ENCODE measurements at regions not wholly inside any gene's neighbourhood (a gene's known extent, or its start where the extent isn't known, plus 50 kb on each side); places are given as distances from the start of the nearest gene placed in this dataset.
"Not testable (repeated sequence)": the region's sequence is repeated elsewhere in the genome, so short reads cannot be mapped to it uniquely, and the experiment has no call there.

DNA sequence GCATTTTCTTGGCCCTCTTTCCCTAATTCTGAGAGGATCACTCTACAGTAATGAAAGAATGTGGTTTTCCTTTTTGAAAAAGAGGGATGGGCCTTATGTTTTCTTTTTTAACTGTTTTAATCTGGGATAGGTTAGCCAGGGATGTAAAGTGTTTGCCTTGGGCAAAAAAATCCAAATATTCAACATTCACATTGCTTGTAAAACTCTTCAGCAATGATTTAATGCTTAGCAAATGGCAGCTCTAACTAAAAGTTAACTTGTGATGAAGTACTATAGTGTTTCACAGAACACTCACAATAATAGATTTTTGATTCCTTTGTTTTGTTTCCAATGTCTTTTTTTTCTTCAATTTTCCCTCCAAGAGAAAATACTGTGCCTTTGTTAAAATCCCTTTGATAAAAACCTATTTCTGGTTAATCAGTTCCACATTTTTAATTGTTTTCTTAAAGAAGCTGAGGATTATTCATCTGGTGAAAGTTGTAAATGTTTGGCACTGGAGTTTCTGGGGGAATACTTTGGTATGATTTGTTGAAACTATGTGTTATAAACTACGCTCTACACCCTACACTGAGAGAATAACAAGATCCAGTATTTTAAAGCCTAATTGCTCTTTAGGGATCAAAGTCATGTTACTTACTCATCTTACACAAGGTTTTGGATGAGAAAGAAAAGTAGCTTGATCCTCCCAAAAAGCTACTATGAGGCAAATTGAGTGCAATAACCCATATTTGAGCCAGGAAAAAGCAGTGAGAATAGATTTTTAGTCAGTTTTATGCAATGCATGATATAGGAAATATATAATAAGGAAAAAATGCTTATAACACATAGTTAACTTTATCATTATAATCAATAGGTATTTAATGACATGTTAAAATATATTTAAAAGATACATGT, 335.8 kb downstream of the EPHA7 start:
- no peak for DNase-seq (ENCODE audit: low spot score)

DNA sequence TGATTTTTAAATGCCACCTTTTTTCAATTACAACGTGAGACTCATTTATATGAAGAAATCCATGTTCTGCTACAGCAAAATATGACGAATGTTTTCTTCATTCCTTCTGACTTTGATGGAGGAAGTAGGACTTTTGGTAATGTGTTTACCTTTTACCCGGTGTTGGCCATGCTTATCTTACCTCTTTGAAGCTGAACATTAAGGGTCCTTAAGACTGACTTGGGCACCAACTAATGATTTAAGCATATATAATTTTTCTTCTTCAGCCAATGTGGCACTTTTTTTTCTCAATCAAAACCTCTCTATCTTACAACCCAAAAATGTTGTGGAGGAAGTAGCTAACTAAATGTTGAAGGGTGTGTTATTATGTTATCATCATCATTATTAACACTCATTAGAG, 337.5 kb downstream of the EPHA7 start:
- no peak for DNase-seq (ENCODE audit: low spot score)

DNA sequence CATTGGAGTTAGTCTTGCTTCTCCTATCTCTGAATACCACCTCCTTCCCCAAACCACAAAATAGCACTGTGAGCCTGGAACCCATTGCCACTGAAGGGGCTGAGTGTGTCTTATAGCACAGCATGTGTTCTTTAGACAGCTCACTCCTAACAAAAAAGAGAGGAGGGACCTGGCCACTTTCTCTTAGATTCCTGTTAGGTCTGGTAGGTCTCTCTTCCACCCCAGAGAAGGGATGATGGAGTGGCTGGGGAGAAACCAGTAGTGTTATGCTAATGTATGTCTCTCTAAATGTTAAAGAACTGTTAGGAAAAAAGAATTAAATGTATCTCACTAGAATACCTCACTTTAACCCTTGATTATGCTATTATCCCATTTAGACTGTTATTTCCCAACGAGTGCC, 340.3 kb downstream of the EPHA7 start:
- no peak for DNase-seq (ENCODE audit: low spot score)

DNA sequence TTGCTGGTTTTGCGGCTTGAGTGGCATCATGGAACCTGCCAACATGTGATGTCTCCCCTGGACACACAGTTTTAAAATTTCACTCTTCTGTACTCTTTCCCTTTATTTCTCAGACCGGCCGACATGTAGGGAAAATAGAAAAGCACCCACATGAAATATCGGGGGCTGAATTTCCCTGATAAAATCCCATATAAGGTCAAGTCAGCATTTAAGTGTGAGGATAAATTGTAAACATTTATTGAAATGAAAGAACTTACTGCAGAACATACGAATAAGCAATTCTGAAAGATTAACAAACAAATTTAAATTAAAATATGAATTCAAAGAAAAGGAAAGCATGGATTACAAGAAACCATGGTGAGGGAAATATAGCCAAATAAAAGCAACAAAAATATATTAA, 345.5 kb downstream of the EPHA7 start:
- DNase-seq (ENCODE audit: low spot score): no peak

DNA sequence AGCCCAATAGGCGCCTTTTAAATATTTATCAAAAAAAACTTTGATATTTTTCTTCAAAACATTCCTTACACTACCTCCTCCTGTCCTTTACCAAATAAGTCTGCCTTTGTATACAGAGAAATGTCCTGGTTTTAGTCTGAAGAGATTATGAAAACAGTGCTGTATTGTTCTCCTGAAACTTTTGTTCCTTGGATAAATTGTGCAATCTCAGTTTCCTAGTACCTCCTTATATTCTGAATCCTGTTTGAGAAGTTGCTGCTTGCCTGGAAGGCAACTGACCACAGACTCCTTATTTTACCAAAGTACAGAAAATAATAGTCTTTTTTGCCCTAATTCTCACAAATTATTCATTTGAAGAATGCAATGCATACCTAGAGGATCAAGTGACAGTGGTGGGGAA, 349.5 kb downstream of the EPHA7 start:
- DNase-seq (ENCODE audit: low spot score): no peak

DNA sequence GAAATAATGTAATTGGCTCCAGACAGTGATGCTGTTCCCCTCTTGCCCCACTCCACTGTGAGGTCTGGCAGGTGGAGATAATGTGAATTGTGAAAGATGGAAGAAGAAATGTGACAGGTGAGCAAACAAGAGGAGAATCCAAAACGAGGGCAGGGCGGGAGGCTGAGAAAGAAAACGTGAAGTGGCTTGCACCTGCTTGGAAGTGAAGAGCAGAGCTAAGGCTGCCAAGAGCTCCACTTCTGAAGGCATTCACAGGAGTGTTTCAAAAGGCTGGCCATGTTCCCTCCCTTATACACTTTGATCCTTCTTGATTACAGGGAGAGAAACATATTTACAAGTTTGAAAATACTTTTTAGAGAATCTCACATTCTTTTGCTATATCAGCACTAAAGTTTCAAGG, 359.4 kb downstream of the EPHA7 start:
- DNase-seq (ENCODE audit: low spot score): no peak

DNA sequence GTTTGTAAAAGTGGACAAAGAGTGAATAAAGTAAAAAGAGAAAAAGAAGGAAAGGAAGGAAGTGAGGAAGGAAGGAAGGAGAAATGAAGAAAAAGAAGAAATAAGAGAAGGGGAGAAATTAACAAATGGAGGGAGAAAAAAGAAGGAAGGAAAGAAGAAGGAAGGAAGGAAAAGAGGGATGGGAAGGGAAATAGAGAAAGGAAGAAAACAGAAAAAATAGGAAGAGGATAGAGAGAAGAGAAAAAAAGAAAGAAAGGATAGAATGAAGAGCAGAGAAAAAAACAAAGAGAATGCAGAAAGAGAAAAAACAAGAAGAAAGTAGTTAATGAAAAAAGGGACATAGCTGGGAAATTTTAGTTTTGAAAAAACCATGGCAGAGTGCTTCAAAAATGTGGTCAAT, 361.8 kb downstream of the EPHA7 start:
- DNase-seq (ENCODE audit: low spot score): no peak

DNA sequence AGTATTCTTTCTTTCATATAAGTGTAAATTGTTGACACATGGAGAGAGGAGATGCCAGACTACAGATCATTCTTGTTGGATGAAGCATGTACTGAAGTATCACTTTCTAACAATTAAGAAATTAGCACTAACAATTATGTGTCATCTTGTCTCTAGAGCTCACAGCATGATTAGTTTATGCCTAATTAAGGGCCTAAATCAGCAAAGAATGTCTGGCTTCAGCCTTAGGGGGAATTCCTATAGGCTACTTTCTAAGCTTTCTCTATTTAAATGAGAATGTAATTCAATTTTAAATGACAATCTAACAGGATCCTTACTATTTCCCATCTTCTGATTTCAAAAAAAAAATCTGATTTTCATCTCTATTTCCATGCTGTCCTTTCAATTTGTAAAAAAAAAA, 371.0 kb downstream of the EPHA7 start:
- no peak for DNase-seq (ENCODE audit: low spot score)

DNA sequence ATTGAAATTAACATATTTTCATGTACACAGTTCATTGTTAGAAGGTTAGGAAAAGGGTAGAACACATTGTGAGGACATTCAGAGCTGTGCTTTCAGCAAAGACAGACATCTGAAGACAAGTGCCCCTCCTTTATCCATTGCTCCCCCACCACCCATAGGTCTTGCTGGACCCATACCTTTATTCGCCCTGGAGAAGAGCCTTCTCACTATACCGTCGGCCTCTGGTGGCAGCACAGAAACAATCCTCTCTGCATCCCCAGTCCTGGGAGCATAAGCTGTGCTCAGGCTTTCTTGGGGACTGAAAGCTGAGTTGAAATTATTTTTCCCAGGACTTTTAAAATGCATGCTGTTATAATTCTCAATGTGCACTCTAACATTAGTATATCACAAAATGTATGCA, 372.3 kb downstream of the EPHA7 start:
- no peak for DNase-seq (ENCODE audit: low spot score)

DNA sequence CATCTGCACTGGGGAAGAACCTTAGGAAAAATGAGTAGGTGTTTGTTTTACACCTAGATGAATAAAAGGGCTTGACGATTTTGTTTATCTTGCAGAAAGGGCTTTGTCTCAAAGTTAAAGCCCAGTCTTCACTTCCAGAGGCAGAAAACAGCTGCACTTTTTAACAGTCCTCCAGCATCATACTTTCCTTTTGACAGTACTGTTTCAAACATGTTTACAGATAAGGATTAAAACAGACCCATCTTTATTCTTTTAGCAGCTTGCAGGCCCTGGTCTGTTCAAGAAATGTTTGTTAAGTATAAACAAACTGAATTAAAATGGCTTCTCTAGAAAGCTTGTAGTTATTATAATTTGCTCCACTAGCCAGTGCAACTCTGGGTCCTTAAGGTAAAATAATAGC, 374.2 kb downstream of the EPHA7 start:
- no peak for DNase-seq (ENCODE audit: low spot score)

DNA sequence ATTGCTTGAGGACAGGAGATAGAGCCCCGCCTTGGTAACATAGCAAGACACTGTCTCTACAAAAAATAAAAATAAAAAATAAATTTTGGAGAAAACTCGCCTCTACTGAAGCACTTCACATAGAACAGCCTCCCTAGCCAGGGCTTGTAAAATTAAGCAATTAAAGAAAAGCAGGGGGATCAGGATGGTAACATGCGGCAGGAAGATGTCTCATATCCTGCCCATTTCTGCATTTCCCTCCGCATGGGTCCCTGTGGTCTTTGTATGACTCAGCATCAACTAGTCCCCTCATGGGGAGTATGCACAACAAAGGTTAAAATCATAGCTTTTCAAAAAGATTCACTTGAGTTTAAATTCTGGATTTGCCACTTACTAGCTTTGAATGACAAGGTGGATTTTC, 379.0 kb downstream of the EPHA7 start:
- no peak for DNase-seq (ENCODE audit: low spot score)

DNA sequence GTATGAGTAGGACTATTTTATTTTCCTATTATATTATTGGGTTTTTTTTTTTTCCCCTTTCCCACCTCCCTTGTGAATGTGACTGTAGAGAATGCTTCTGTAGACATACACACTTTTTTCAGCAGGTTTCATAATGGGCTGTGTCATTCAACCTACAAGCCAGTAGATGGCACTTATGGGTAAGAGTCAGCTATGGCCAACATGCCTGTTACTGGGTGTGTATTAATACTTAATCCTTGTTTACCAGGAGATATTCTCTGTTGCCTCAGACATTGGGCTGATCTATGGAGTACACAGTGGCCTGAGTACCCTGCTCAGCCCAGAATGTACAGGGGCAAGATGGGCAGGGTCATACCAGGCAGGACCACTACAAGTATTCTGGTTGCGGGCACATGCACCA, 382.5 kb downstream of the EPHA7 start:
- DNase-seq (ENCODE audit: low spot score): no peak

DNA sequence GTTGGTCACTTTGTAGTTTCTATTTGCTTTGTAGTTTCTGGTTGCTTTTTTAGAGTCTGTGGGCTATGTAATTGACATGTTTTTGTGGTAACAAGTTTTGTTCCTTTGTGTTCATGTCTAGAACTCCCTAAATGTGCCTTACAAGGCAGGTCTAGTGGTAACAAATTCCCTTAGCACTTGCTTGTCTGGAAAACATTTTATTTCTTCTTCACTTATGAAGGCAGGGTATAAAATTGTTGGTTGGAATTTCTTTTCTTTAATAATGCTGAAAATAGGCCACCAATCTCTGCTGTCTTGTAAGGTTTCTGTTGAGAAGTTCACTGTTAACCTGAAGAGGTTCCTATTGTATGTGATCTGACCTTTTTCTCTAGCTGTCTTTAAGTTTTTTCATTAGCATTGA, 383.6 kb downstream of the EPHA7 start:
- no peak for DNase-seq (ENCODE audit: low spot score)

DNA sequence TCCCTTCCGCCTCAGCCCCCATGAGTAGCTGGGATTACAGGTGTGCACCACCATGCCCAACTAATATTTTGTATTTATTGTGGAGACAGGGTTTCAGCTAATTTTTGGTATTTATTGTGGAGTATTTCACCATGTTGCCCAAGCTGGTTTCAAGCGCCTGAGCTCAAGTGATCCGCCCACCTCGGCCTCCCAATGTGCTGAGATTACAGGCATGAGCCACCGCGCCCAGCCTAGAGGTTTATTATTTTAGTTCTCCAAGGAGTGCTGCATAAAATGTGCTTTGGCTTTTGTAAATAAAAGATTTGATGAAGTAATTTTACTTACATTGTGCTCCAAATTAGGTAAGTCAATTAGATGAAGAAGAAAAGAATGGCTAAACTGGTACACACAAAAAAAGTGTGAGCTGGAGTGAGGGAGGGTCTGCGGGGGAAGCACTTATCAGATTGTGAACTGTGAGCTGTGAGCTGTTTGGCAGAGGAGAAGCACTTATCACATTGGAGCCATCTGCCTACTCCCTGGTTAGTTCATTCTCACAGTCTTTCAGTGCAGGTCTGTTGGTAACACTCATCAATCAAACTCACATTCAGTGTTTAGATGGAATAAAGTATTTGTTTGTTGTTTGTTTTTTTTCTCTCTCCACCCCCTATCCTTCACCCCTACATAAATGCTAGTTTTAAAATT, 398.0 kb downstream of the EPHA7 start:
- no peak for DNase-seq (ENCODE audit: low spot score)

DNA sequence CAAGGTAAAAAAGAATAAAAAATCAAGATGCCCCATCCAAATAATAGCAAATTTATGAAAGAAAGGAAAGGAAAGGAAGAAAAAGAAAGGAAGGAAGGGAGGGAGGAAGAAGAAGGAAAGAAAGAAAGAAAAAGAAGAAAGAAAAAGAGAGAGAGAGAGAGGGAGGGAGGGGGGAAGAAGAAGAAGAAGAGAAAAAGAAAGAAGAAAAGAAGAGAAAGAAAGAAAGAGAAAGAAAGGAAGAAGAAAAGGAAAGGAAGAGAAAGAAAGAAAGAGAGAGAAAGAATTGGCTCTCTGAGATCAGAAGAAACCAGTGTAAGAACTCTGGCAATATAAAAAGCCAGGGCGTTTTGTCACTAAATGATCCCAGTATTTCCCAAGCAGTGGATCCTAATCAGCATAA, 401.7 kb downstream of the EPHA7 start:
- DNase-seq (ENCODE audit: low spot score): no peak

DNA sequence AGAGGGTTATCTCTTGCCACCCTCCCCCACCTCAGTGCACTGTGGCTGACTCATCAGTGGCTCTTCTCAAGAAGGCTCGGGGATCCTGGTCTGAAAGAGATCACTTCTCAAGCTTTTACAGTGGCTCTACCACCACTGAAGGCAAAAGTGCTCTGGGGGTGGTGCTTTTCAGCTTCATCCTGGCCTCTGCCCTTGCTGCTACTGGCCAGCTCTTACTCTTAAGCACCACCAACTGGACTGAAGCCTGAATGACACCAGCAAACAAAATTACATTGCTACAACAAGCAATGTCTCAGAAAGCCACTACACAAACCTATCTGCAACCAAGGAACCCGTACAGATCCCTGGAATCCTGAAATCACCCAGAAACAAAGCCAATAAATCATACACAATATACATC, 402.1 kb downstream of the EPHA7 start:
- no peak for DNase-seq (ENCODE audit: low spot score)

DNA sequence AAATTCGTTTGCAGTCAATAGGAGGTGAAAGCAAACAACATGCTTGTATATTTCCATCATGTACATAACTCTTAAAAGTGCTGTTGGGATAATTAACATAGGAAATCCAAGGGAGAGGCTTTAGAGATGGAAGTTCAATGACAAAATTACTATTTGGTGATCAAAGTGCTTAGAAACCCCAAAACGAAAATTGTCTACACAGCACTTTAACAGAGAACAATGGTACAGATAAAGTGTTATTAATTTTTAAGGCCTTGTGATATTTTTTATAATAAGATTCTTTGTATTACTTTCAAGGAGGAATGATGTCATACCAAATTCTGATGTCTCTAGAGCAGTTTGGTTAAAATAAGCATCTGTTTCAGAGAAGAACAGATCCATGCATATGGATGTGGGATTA, 406.3 kb downstream of the EPHA7 start:
- no peak for DNase-seq (ENCODE audit: low spot score)

DNA sequence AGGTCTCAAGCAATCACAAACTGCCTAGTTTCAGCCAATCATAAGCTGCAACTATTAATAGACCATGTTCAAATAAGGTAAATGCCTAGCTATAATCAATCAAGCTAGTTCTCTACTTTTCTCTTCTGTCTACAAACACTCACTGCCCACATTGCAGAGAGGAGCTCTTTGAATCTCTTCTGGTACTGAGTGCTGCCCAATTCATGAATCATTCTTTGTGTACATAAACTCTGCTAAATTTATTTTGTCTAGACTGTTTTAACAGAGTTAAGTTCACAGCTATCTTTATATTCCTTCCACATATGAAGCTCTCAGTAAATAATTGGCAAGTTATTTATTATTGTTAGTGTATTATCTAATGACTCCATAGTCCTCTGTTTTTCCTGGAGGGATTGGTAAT, 411.0 kb downstream of the EPHA7 start:
- DNase-seq (ENCODE audit: low spot score): no peak

DNA sequence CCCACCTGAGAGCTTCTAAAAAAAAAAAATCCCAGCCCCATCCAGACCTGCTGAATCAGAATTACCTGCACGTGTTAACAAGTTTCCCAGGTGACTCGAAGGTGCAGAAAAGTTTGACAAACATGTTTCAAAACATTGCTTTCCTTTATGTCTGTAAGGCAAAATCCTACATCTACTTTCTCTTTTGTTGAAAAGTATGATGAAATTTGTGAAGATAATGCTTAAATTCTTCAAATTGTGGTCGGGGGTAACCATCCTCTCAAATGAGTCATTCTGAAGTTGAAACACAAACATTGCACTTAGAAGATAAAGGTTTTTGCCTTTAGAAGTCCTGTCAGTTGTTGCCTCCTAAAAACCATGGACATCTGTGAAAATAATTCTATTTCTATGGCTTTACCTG, 429.7 kb downstream of the EPHA7 start:
- DNase-seq (ENCODE audit: low spot score): no peak

DNA sequence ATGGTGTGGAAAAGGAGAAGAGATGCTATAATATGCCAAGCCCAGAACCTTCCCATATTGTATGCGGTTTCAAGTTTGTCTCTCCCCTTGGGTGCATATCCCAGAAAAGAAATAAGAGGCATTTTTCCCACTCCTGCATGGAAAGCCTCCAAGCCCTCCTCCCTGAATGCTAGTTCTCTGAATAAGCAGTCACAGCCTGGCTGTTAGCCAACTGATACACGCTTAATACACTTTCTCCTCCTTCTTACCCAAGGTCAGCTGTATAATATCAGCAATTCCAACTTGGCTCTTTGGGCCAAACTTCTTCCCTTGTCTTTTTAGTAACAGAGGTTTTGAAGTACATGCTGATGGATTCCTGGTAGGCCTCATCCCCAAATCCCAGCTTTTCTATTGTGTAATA, 440.1 kb downstream of the EPHA7 start:
- DNase-seq (ENCODE audit: low spot score): no peak

DNA sequence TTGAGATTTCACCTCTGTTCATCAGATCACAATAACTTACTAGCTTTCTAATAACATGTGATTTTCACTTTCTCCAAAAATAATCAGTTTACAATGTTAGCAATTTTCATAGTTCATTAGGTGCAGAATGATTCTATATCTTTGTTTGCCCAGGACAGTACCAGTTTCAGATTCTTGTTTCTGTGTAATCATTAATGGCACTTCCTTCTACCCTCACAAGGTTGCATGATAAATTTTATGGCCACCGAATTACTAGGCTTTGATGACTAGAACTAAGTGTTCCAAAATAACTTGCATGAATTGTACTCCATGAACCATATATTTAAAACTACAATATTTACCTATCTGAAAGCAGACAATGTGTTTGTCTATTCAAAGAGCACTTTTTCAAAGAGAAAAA, 442.3 kb downstream of the EPHA7 start:
- DNase-seq (ENCODE audit: low spot score): no peak

DNA sequence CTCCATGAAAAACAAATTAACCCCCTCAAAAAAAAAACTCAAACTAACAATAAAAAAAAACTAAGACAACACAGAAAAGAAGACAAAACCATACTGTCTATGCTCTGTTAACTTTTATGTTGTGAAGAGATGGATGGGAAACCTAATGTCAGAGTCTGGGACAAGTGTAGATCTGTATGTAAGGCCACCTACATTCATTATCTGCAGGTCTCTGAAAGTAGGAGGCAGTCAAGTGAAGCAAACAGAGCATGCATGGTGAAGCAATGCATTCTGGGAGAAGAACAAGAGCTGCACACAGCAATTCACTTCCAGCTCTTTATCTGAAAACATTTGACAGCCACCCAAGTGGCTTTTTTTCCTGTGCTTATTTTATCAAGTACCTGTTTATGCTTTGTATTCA, 452.0 kb downstream of the EPHA7 start:
- no peak for DNase-seq (ENCODE audit: low spot score)

DNA sequence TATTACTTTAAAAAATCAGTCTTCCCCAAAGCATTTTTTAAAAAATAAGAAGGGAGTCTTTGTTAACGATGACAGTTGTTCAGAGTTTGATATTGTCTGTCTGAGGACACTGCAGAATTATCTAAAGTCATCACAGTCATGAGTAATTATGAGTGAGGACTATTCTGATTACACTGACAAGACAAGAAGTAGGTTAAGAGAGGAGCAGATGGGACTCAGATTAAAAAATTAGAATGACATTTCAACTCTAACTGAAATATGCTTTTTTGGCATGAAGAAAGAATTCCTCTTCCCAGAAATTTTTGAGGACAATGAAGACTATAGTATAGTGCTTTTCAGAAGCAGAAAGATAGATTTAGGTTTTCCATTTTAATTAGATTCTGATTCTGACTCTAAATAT, 456.5 kb downstream of the EPHA7 start:
- DNase-seq (ENCODE audit: low spot score): no peak

DNA sequence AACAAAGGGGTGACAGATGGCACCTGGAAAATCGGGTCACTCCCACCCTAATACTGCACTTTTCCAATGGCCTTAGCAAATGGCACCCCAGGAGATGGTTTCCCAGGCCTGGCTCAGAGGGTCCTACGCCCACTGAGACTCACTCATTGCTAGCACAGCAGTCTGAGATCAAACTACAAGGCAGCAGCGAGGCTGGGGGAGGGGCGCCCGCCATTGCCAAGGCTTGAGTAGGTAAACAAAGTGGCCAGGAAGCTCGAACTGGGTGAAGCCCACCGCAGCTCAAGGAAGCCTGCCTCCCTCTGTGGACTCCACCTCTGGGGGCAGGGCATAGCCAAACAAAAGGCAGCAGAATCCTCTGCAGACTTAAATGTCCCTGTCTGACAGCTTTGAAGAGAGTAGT, 467.2 kb downstream of the EPHA7 start:
- DNase-seq (ENCODE audit: low spot score): not testable (repeated sequence)
